Kidney epithelial cell (primary cell): ENCODE measurements at regions not wholly inside any gene's neighbourhood (a gene's known extent, or its start where the extent isn't known, plus 50 kb on each side); places are given as distances from the start of the nearest gene placed in this dataset.

ENCODE experiments used
- DNase-seq: peaks from one replicate; pipeline ENCODE4 v3.0.0-alpha.2; 2010; ENCODE audit warnings: low read depth
- H3K27me3 ChIP-seq: 2 replicates; pipeline ENCODE4 v1.6.0; 2011; ENCODE audit warnings: low read length; ENCODE audit not compliant: control insufficient read depth, insufficient read depth
- H3K36me3 ChIP-seq: 2 replicates; pipeline ENCODE4 v1.5.1; 2011; ENCODE audit warnings: low read length; ENCODE audit not compliant: control insufficient read depth, insufficient read depth
- H3K4me3 ChIP-seq: 2 replicates; pipeline ENCODE4 v1.5.1; 2011; ENCODE audit warnings: low read depth, mild to moderate bottlenecking, control low read depth, low read length
- TF ChIP-seq, protein P1 (sequence below): IDR thresholded peaks from 2 replicates; pipeline ENCODE4 v1.5.1; 2011; ENCODE audit warnings: mild to moderate bottlenecking, moderate library complexity, low read length, control low read depth, inconsistent platforms; ENCODE audit not compliant: insufficient read depth, poor library complexity, severe bottlenecking

DNA sequence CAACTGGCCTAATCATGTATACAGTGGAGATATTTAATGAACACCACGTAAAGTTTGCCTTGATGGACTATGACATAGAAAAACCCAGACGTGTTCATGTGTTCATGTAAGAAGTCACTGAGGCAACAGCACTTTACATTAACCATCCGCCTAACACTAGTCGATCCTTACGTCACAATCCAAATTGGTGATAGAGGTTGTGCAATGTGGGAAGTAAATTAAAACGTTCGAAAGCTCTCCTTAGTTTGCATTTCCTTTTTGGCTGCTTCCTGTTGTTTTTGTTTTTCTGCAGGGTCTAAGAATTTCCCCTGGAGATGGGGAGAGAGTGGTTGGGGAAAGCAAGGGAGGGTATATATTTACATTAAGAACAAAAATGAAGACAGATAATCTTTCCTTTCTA lies 587.5 kb upstream of the ADGRL2 start:
- Histone ChIP-seq H3K27me3 (no peaks in the 10 kb centered on the region), H3K4me3 (no peak overlapping the region), H3K36me3 (no peaks in the 10 kb centered on the region)
- no peak for DNase-seq
- TF ChIP-seq, protein P1, sequence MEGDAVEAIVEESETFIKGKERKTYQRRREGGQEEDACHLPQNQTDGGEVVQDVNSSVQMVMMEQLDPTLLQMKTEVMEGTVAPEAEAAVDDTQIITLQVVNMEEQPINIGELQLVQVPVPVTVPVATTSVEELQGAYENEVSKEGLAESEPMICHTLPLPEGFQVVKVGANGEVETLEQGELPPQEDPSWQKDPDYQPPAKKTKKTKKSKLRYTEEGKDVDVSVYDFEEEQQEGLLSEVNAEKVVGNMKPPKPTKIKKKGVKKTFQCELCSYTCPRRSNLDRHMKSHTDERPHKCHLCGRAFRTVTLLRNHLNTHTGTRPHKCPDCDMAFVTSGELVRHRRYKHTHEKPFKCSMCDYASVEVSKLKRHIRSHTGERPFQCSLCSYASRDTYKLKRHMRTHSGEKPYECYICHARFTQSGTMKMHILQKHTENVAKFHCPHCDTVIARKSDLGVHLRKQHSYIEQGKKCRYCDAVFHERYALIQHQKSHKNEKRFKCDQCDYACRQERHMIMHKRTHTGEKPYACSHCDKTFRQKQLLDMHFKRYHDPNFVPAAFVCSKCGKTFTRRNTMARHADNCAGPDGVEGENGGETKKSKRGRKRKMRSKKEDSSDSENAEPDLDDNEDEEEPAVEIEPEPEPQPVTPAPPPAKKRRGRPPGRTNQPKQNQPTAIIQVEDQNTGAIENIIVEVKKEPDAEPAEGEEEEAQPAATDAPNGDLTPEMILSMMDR = no peak

DNA sequence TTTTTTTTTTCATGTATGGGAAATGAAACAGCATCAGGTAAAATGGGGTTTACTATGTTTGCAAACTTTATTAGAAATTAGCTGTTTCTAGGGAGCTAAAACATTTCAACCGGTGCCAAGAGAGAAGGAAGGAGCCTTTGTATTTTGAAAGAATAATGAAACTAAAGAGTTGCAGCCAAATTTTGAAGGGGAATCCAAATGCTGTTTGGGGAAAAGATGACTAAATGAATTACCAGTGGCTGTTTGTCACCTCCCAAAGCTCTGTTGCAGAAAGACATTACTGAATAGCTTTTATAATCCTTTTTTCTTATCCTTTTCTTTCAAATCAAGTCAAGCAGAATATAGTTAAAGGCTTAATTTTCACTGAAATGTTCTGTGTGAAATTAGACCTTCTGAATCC lies 591.3 kb upstream of the ADGRL2 start:
- H3K36me3 ChIP-seq = no peaks in the 10 kb centered on the region
- no peak for DNase-seq
- no peak overlapping the region for H3K4me3 ChIP-seq
- H3K27me3 ChIP-seq = no peaks in the 10 kb centered on the region
- TF ChIP-seq, protein P1 = no peak

DNA sequence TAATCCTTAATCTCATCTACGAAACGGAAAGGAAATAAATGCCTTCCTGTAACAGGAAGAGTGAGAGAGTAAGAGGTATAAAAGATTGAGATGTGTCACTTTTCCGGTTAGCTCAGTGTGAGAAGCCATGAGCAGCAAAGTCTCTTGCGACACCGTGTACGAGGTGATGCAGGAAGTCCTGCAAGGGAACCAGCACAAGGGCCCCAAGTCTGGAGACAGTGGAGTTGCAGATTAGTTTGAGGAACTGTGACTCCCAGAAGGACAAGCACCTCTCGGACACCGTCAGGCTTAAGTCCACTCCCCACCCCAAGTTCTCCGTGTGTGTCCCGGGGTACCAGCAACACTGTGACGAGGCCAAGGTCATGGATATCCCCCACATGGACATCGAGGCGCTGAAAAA lies 592.3 kb upstream of the ADGRL2 start:
- no peak overlapping the region for H3K4me3 ChIP-seq
- TF ChIP-seq, protein P1 = no peak
- H3K27me3 ChIP-seq = no peaks in the 10 kb centered on the region
- H3K36me3 ChIP-seq = no peaks in the 10 kb centered on the region
- no peak for DNase-seq

DNA sequence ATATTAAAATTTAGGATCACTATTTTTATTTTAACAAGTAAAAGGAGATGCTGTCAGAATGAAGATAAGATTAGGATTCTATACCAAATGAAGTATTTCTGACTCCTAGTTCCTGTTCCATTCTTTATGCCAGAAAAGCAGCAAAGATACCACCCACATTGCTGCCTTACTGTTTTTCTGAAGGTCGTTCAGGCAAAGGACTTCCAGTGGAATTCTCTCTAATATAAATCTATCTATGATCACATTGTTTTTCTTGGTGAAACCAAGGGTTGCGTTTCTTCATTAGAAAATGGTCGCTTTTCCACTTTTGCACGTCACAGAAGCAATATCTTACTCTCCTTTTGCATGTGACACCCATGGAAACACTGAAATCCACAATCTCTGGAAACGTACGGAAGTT lies 594.8 kb upstream of the ADGRL2 start:
- H3K36me3 ChIP-seq = no peaks in the 10 kb centered on the region
- no peak overlapping the region for H3K4me3 ChIP-seq
- no peaks in the 10 kb centered on the region for H3K27me3 ChIP-seq
- TF ChIP-seq, protein P1 = no peak
- DNase-seq = no peak

DNA sequence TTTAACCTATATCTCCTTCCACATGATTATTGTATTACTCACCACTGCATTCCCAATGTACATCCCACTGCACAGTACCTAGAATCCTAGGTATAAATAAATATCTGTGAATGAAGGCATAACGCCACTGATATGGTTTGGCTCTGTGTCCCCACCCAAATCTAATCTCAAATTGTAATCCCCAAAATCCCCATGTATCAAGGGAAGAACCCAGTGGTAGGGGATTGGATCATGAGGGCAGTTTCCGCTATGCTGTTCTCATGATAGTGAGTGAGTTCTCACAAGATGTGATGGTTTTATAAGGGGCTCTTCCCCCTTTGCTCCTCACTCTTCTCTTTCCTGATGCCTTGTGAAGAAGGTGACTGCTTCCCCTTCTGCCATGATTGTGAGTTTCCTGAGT lies 599.0 kb upstream of the ADGRL2 start:
- DNase-seq = no peak
- TF ChIP-seq, protein P1 = no peak
- H3K36me3 ChIP-seq = no peaks in the 10 kb centered on the region
- no peak overlapping the region for H3K4me3 ChIP-seq
- no peaks in the 10 kb centered on the region for H3K27me3 ChIP-seq

DNA sequence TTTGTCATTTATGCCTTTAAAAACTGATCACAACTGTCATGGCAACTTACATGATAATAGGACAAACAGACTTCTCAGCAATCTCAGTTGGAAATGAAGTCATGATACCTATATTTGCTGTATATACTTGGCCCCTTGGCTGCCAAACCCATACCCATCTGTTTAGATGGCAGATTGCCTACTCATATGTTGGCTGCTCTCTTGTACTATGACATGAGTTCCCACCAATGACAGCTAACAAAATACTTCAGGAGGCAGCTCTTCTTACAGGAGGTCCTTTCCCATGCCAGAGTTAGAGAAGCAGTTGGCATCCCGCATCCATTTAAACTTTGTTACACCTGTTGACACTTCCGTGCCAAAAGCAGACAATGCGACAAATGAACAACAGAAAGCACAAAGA lies 603.1 kb upstream of the ADGRL2 start:
- TF ChIP-seq, protein P1 = no peak
- Histone ChIP-seq H3K36me3 (no peaks in the 10 kb centered on the region), H3K4me3 (no peak overlapping the region), H3K27me3 (no peaks in the 10 kb centered on the region)
- DNase-seq = no peak
